Mononuclear cell (primary cell): ENCODE measurements at regions not wholly inside any gene's neighbourhood (a gene's known extent, or its start where the extent isn't known, plus 50 kb on each side); places are given as distances from the start of the nearest gene placed in this dataset.
"Not testable (repeated sequence)": the region's sequence is repeated elsewhere in the genome, so short reads cannot be mapped to it uniquely, and the experiment has no call there.

Experiments used
- H3K27me3 ChIP-seq: 2 replicates; pipeline ENCODE4 v1.6.0; 2011; ENCODE audit warnings: low read length, control low read depth; ENCODE audit not compliant: insufficient read depth
- H3K4me1 ChIP-seq: 2 replicates; pipeline ENCODE4 v1.5.1; 2011; ENCODE audit warnings: mild to moderate bottlenecking, low read length, control low read depth; ENCODE audit not compliant: insufficient read depth
- H3K4me3 ChIP-seq: 2 replicates; pipeline ENCODE4 v1.5.1; 2011; ENCODE audit warnings: mild to moderate bottlenecking, low read length, moderate library complexity
- H3K9me3 ChIP-seq: 2 replicates; pipeline ENCODE4 v1.5.1; 2011; ENCODE audit warnings: low read depth, mild to moderate bottlenecking, control low read depth, low read length

DNA sequence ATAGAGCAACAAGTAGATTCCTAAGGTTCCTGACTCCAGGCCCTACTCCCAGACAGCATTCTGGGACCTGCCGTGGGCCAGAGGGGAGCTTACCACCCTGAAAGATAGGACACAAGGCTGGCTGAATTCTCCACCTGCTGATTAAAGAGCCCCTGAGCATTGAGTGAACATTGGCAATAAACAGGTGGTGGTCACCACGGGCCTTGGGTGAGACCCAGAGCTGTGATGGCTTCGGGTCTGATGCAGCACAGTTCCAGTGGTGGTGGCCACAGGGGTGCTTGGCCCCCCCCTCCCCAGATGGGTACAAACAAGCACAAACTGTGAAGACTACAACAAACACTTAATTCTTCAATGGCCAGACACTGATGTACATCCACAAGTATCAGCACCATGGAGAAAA lies 444.6 kb downstream of the GASK1B start:
- H3K27me3 ChIP-seq: no peaks in the 10 kb centered on the region
- H3K9me3 ChIP-seq: no peaks in the 10 kb centered on the region
- H3K4me1 ChIP-seq: no peaks in the 10 kb centered on the region

DNA sequence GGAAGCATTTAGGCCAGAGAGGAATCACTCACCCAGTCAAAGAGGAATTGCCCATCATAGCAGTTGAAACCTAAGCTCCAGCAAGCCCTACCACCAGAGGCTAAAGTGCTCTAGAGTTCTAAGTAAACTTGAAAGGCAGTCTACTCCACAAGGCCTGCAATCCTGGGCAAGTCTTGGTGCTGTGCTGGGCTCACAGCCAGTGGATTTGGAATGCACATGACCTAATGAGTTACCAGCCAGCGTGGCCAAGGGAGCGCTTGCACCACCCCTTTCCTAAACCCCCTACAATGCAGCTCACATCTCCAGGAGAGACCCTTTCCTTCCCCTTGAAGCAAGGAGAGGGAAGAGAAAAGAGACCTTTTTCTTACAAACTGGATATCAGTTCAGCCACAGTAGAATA lies 445.7 kb downstream of the GASK1B start:
- Histone ChIP-seq H3K27me3 (no peaks in the 10 kb centered on the region), H3K9me3 (no peaks in the 10 kb centered on the region), H3K4me3 (no peak overlapping the region), H3K4me1 (no peaks in the 10 kb centered on the region)

More for the DNA sequence above, 444.6 kb downstream of the GASK1B start:
- H3K4me3 ChIP-seq: no peak overlapping the region

DNA sequence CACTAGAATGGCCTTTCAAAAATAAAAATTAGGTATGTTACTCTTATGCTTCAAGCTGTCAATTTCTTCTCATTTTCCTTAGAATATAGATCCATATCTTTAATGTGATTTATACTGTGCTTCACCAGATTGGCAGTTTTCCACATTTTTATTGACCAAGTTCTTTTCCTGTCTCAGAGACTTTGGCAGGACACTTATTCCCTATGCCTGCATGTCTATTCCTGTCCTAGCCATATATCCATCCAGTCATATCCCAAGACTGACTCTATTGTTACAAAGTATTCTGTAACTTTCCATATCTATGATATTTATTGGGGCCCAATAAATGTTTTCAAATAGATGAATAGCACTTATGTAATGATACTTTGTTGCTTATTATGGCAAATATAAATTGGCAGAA lies 450.7 kb downstream of the GASK1B start:
- H3K9me3 ChIP-seq: no peaks in the 10 kb centered on the region
- no peak overlapping the region for H3K4me3 ChIP-seq
- H3K4me1 ChIP-seq: no peaks in the 10 kb centered on the region
- no peaks in the 10 kb centered on the region for H3K27me3 ChIP-seq

DNA sequence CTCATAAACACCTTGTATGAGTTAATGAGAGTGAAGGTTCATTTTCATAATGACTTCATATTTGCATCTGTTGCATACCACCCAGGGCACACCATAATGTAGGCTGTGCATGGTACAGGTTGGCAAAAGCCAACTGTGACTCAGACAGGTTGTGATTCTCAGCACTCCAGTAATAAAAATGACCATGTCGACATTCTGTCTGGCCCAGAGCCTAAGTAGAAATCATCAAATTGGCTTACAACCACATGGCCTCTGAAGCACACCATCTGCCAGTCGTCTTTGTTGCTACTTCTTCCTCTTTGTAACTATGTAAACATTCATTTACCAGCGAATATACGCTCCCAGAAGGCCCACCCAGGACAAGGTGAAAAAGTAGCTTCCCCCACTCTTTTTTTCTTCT lies 459.5 kb downstream of the GASK1B start:
- Histone ChIP-seq H3K4me1 (no peaks in the 10 kb centered on the region), H3K4me3 (no peak overlapping the region), H3K9me3 (peaks cover 6% of the 10 kb centered on the region), H3K27me3 (no peaks in the 10 kb centered on the region)

DNA sequence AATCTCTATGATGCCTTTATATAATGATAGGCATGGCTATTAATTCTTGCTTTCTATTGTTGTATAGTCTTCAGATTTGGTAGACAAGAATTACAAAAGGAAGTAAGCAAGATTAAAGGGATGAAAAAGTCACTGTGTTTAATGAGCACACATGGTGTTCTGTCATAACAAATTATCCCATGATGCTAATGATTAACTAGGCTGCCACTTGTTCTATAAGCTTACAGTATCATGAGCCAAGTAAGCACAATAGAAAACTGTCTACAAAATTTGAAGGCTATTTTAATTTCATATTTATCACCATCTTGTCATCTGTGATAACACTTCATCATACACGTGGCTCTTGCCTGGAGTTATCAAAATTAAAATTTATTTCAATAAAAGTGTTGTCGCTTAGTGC lies 466.7 kb downstream of the GASK1B start:
- Histone ChIP-seq H3K27me3 (no peaks in the 10 kb centered on the region), H3K4me3 (no peak overlapping the region), H3K9me3 (peaks cover 3% of the 10 kb centered on the region), H3K4me1 (no peaks in the 10 kb centered on the region)

DNA sequence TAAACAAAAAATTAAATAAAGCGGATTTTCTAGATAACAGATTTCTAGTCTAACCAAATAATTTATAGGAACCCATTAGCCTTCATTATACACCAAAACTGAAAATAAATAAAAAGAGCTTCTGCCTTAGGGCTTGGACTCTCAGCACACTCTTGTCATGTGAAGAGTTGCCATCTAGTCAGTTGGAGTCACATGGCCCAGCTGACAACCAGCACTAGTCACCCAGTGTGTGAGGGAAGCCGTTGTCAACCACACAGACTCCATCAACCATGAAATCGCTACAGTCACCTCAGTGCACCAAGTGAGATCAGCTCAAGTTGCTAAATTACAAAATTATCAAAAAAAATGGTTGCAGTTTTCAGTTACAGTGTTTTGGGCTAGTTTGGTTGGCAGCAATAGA lies 470.0 kb downstream of the GASK1B start:
- no peak overlapping the region for H3K4me3 ChIP-seq
- H3K9me3 ChIP-seq: no peaks in the 10 kb centered on the region
- no peaks in the 10 kb centered on the region for H3K4me1 ChIP-seq
- H3K27me3 ChIP-seq: no peaks in the 10 kb centered on the region

DNA sequence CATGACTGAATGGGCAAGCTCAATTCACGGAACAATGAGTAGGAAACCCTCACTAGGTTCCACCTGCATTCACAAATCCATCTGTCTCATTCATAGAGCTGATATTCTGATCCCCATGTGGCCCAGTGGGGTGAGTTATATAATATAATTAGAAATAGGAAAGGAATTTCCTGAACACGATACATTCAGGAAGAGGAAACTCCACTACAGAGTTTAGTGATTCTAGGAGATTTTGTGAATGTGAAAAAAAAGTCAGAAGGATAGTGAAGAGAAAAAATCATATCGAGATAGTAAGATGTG lies 471.2 kb downstream of the GASK1B start:
- Histone ChIP-seq H3K4me1 (no peaks in the 10 kb centered on the region), H3K27me3 (no peaks in the 10 kb centered on the region), H3K9me3 (no peaks in the 10 kb centered on the region), H3K4me3 (no peak overlapping the region)

DNA sequence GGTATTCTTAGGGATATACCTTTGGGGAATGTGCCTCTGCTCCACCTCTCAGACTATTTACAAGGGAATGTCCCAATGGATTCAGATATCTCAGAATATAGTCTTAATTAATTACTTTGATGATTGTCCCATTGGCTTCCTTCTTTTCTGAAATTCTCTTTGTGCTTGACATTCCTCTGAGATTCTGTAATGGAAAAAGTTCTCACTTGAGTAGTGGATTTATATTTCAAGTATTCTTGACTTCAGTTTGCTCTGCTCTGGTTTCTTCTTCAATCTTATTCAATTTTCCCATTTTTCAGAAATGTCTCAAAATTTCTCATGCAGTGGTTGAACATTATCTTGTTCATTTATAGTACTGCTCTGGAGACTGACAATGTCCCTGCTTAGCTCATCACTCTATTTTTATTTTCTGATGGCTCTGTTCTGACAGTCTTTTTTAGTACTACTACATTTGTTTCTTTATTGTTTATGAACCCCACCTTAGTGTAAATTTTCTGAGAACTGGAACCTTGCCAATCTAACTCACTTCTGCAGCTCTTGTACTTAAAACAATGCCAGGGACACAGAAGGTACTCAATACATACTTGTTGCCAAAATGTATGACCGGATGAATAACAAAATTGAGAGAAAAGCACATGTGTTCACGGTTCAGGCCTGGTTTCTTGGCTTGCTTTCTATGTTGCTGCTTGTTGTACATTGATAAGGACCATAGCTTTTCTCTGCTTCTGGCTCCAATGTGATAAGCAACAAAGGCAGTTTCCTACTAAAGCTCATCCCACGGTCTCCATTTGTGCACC lies 471.7 kb downstream of the GASK1B start:
- Histone ChIP-seq H3K4me1 (no peaks in the 10 kb centered on the region), H3K4me3 (no peak overlapping the region), H3K27me3 (no peaks in the 10 kb centered on the region), H3K9me3 (no peaks in the 10 kb centered on the region)

DNA sequence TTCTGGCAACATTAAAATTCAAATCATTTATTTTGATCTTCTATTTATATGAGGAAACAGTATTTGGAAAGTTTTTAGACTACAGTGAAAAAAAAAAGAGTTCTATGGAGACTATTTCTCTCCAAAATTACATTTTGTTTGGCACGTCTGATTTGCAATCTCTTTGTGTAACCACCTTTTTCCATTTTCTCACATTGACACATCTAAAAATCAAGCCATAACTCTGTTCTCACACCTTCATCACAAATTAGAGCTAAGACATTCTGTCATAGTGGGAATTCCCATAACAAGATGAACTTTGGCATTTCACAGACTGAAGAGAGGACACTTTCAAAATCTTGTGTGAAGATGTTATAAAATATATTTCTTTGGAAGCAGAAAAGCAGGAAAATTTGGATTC lies 468.9 kb downstream of the GRIA2 start:
- Histone ChIP-seq H3K9me3 (no peaks in the 10 kb centered on the region), H3K27me3 (no peaks in the 10 kb centered on the region), H3K4me1 (no peaks in the 10 kb centered on the region), H3K4me3 (no peak overlapping the region)

DNA sequence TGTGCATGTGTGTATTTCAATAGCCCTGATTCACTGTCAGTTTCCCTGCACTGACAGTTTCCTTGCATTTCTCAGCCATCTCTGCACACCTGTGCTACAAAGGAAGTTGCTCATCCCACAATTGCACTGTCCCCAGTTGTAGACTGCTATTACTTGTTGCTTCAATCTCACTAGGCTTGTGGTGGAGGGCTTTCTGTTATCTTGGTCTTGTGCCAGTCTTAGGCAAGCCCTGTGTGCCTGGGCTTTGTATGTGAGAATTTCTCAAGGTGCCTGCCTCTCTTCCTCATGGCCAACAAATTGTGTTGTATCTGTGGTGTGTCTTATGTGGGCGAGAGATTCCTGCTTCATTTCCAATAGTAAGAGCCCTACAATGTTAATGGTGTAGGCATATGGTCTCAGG lies 467.4 kb downstream of the GRIA2 start:
- no peaks in the 10 kb centered on the region for H3K9me3 ChIP-seq
- no peak overlapping the region for H3K4me3 ChIP-seq
- H3K27me3 ChIP-seq: no peaks in the 10 kb centered on the region
- H3K4me1 ChIP-seq: no peaks in the 10 kb centered on the region

DNA sequence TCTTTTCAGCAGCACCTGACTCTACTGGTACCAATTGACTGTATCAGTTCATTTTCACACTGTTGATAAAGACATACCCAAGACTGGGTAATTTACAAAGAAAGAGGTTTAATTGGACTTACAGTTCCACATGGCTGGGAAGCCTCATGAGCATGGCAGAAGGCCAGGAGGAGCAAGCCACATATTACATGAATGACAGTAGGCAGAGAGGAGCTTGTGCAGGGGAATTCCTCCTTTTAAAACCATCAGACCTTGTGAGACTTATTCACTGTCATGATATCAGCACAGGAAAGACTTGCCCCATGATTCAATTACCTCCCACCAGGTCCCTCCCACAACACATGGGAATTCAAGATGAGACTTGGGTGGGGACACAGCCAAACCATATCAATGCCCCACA lies 458.8 kb downstream of the GRIA2 start:
- H3K9me3 ChIP-seq, H3K4me1 ChIP-seq, H3K4me3 ChIP-seq, H3K27me3 ChIP-seq: not testable (repeated sequence)

DNA sequence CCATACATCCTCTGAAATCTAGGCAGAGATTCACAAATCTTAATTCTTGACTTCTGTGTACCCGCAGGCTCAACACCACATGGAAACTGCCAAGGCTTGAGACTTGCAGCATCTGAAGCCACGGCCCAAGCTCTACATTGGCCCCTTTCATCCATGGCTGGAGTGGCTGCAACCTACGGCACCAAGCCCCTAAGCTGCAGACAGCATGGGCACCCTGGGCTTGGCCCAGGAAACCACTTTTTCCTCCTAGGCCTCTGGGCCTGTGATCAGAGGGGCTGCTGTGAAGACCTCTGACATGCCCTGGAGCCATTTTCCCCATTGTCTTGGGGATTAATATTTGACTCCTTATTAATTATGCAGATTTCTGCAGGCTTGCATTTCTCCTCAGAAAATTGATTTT lies 457.9 kb downstream of the GRIA2 start:
- Histone ChIP-seq H3K9me3 (no peaks in the 10 kb centered on the region), H3K4me1 (no peaks in the 10 kb centered on the region), H3K4me3 (no peak overlapping the region), H3K27me3 (no peaks in the 10 kb centered on the region)

DNA sequence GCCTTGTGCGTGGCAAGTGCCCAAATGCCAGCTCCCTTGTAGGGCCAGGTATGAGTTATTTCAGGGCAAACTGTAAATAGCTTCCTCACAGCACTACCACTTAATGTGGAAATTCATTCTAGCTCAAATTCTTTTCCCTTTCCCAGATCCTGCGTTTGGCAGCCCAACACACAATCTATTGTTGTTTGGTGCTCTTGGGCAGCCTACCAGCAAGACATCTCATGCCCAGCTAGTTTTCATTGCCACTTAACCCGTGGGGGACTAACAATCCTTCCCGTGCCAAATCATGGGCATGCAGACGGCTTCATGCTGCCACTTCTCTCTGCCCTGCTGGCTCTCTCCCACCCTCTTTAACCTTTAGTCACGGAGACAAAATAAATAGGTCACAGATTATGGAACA lies 454.2 kb downstream of the GRIA2 start:
- Histone ChIP-seq H3K27me3 (no peaks in the 10 kb centered on the region), H3K4me3 (no peak overlapping the region), H3K9me3 (no peaks in the 10 kb centered on the region), H3K4me1 (no peaks in the 10 kb centered on the region)

DNA sequence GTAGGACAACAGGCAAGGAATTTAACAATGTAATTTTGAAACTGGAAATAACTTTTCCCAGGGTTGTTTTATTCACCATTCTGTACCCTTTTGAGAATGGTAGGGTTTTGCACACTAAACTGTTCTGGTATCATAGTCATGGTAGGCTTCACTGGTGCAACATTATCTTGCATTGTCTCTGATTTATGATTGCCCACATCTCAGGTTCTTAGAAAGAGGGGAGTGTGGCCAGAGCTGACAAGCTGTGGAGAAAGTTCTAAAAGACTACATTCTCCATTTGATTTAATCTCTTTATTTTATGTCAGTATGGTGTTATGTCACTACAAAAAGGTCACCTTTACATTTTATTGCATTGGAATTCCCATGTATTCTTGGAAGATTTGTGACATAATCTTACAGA lies 447.3 kb downstream of the GRIA2 start:
- H3K27me3 ChIP-seq: no peaks in the 10 kb centered on the region
- H3K4me1 ChIP-seq: no peaks in the 10 kb centered on the region
- H3K9me3 ChIP-seq: no peaks in the 10 kb centered on the region
- no peak overlapping the region for H3K4me3 ChIP-seq

DNA sequence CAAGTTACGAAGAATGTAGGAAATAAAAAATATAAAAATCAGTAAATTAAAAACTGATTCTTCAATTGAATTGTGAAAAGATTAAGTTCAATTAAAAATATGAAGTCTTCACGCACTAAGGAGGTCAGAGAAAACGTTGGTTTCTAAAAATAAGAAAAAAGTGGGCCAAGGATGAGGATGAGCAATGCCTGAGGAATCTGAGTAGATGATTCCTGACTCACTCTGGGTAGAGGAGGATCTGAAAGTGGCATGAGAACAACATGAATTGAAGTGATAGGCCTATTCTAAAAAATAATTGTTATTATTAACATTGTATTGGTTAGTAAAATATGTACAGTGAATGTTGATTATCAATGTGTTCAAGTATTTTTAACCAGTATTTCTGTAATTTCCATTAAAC lies 444.2 kb downstream of the GRIA2 start:
- no peak overlapping the region for H3K4me3 ChIP-seq
- no peaks in the 10 kb centered on the region for H3K9me3 ChIP-seq
- no peaks in the 10 kb centered on the region for H3K27me3 ChIP-seq
- H3K4me1 ChIP-seq: no peaks in the 10 kb centered on the region

DNA sequence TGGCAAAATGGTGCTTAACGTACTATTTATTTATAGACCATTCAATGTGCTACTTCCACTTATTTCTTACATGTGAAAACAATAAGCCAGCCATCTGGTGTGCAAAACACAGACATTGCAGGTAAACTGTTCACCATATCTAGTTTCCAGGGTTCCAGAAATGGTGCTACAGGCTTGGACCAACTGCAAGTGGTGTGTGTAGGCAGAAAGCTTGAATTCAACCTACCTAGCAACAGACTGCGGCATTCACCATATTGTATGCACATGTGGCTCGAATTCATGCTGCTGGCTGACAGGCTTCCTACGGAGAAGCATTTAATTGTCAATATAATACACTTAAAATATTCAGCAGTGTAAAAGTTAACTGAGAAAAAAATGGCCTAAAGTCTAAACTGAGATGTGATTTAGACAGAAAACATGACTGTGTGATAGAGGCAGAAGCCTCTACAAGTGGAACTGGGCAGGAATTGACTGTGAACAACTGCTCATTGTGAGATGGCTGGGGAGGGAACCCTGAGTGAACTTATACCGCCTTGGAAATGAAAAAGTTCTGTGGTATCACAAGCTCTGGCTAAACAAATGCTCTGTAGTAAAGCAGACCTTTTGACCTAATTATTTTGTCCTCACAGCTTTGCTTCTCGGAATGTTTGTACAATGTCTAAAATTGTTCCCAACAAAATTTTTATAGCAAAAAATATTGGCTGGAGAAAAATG lies 434.7 kb downstream of the GRIA2 start:
- Histone ChIP-seq H3K27me3 (no peaks in the 10 kb centered on the region), H3K9me3 (no peaks in the 10 kb centered on the region), H3K4me1 (no peaks in the 10 kb centered on the region), H3K4me3 (no peak overlapping the region)
